Tibial nerve (tissue), 4 donors: ENCODE measurements at regions not wholly inside any gene's neighbourhood (a gene's known extent, or its start where the extent isn't known, plus 50 kb on each side); places are given as distances from the start of the nearest gene placed in this dataset.
"Not testable (repeated sequence)": the region's sequence is repeated elsewhere in the genome, so short reads cannot be mapped to it uniquely, and the experiment has no call there.

ENCODE experiments used
- DNase-seq, 2 donors: peaks; one replicate each; pipeline ENCODE4 v3.0.0-alpha.2; 2019; ENCODE audit warnings: low spot score in 2 of 2
- H3K27ac ChIP-seq, 4 donors: fragments of 200-600 bp; sonication (generic) in 3 of 4; one replicate each; pipeline ENCODE4 v1.5.1; 2017 to 2019; ENCODE audit warnings: mild to moderate bottlenecking in 1 of 4
- H3K27me3 ChIP-seq, 2 donors: fragments of 200-600 bp; sonication (generic) in 1 of 2; one replicate each; pipeline versions ENCODE4 v1.5.1 to v1.6.0; 2017 to 2019
- H3K36me3 ChIP-seq, 3 donors: fragments of 200-600 bp; sonication (generic); one replicate each; pipeline ENCODE4 v1.5.1; 2018 to 2019
- H3K4me1 ChIP-seq, 4 donors: fragments of 200-600 bp; sonication (generic) in 3 of 4; one replicate each; pipeline ENCODE4 v1.5.1; 2017 to 2019
- H3K4me3 ChIP-seq, 4 donors: fragments of 200-600 bp; sonication (generic) in 3 of 4; one replicate each; pipeline ENCODE4 v1.5.1; 2017 to 2019; ENCODE audit warnings: mild to moderate bottlenecking in 1 of 4, moderate library complexity in 1 of 4
- H3K9me3 ChIP-seq, 4 donors: fragments of 200-600 bp; sonication (generic) in 3 of 4; one replicate each; pipeline ENCODE4 v1.5.1; 2017 to 2019
- EP300 ChIP-seq, 2 donors: sonication (generic); formaldehyde crosslinking; IDR thresholded peaks; one replicate each; pipeline ENCODE4 v1.6.1; 2017; ENCODE audit warnings: antibody characterized with exemption in 2 of 2, mild to moderate bottlenecking in 1 of 2
- POLR2A ChIP-seq, 2 donors: fragments of 450-650 bp; IDR thresholded peaks; one replicate each; pipeline ENCODE4 v1.6.1; 2017; ENCODE audit warnings: antibody characterized with exemption in 2 of 2, mild to moderate bottlenecking in 2 of 2, moderate library complexity in 2 of 2
- WGBS, 2 donors: methylation state at CpG; one replicate each; pipeline ENCODE4 v1.1.5; 2018; 5-methylcytosine and 5-hydroxymethylcytosine counted together
- TF ChIP-seq, protein P1 (sequence below), 5 experiments: fragments of 200-600 bp in 3 of 5; fragments of 450-650 bp in 2 of 5; sonication (generic) in 3 of 5; IDR thresholded peaks; one replicate each; pipeline ENCODE4 v1.5.1; 2016 to 2019; ENCODE audit warnings: antibody characterized with exemption in 5 of 5, mild to moderate bottlenecking in 3 of 5, moderate library complexity in 2 of 5

DNA sequence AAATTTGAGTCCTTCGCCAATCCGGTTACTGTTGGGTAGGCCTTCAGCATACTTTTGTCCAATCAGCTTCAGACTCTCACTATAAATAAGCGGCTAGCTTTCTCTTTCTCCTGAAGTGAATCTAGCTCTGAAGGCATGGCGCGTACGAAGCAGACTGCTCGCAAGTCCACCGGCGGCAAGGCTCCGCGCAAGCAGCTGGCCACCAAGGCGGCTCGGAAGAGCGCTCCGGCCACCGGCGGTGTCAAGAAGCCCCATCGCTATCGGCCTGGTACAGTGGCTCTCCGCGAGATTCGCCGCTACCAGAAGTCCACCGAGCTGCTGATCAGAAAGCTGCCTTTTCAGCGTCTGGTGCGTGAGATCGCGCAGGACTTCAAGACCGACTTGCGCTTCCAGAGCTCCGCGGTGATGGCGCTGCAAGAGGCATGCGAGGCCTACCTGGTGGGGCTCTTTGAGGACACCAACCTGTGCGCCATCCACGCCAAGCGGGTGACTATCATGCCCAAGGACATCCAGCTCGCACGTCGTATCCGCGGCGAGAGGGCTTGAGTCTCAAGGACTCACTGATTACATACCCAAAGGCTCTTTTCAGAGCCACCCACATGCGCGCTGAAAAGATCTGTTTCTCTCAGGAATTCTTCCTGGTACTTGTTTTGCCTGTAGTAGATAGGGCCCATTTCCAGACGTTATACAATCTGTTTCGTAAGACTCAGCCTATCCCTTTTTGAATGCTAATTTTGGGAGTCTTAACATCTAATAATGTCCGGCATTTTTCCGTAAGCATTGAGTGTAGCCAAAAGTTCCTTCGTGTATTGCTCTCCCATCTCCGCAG is 102.0 kb downstream of the OR2B2 start:
- H3K4me1 ChIP-seq: peaks cover 0 to 31% (median 4%) of the 10 kb centered on the region in 4 donors
- peak overlapping the region; percentile 58 to 96 (median 89) for H3K27ac ChIP-seq
- no peaks in the 10 kb centered on the region for H3K9me3 ChIP-seq
- peaks cover 0 to 14% of the 10 kb centered on the region in 2 donors for H3K27me3 ChIP-seq
- 1% methylated on average over 23 to 44 of the region's 51 CpGs for WGBS, 2 donors
- no peaks in the 10 kb centered on the region for H3K36me3 ChIP-seq
- DNase-seq: peak in 1 of 2 donors; percentile 73
- H3K4me3 ChIP-seq: peak overlapping the region; percentile 44 to 74 (median 62)
- peak; percentile 89 to 91 for TF ChIP-seq POLR2A (IDR thresholded peaks at IDR 0.05)
- peak in 1 of 2 donors; percentile 99 for TF ChIP-seq EP300 (IDR thresholded peaks at IDR 0.05)
- TF ChIP-seq, protein P1, sequence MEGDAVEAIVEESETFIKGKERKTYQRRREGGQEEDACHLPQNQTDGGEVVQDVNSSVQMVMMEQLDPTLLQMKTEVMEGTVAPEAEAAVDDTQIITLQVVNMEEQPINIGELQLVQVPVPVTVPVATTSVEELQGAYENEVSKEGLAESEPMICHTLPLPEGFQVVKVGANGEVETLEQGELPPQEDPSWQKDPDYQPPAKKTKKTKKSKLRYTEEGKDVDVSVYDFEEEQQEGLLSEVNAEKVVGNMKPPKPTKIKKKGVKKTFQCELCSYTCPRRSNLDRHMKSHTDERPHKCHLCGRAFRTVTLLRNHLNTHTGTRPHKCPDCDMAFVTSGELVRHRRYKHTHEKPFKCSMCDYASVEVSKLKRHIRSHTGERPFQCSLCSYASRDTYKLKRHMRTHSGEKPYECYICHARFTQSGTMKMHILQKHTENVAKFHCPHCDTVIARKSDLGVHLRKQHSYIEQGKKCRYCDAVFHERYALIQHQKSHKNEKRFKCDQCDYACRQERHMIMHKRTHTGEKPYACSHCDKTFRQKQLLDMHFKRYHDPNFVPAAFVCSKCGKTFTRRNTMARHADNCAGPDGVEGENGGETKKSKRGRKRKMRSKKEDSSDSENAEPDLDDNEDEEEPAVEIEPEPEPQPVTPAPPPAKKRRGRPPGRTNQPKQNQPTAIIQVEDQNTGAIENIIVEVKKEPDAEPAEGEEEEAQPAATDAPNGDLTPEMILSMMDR (IDR thresholded peaks at IDR 0.05): no peak

DNA sequence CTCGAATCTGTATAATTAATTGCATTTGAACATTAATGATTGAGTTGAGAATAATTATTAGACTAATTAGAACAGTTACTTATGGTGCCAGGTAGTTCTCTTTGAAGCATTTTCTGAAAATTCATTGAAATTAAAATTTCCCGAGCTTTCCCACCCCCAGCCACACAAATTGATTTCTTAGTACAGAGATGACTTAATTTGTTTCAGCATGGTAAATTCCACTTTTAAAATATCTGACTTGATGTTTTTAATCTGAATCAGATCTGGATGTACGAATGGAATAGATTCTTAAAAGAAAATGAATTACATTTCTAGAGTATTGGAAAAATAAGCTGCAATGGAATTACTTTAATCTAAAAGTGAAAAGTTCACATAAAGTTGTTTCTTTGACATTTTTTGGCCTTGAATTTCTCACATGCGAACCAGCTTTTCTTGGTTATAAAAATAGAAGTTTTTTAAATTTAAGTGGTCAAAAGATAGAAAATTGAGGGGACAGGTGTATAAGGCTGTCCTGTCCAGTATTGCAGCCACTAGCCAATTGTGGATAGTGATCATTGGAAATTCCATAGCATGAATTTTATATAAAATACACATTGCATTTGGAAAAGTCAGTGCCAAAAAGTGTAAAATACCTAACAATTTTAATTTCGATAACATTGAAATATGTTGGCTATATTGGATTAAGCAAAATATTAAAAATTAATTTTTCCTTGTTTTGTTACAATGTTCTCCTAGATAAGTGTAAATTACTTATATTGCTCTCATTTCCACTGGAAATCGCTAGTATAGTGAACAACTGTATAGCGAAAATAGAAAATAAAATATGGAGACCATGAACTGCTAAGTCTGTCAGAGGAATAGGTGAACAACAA is 102.9 kb downstream of the OR2B2 start:
- DNase-seq: no peak
- 20 to 24% methylated on average over 7 of the region's 7 CpGs for WGBS, 2 donors
- Histone ChIP-seq H3K27me3 (peaks cover 0 to 10% of the 10 kb centered on the region in 2 donors), H3K9me3 (no peaks in the 10 kb centered on the region), H3K36me3 (no peaks in the 10 kb centered on the region), H3K4me1 (peaks cover 0 to 24% (median 4%) of the 10 kb centered on the region in 4 donors), H3K27ac (peak overlapping the region in 3 of 4 donors; percentile 86 to 96 (median 92)), H3K4me3 (peak overlapping the region; percentile 44 to 74 (median 62))
- TF ChIP-seq POLR2A (IDR thresholded peaks at IDR 0.05) (no peak), EP300 (IDR thresholded peaks at IDR 0.05) (no peak)
- TF ChIP-seq, protein P1 (IDR thresholded peaks at IDR 0.05): no peak

DNA sequence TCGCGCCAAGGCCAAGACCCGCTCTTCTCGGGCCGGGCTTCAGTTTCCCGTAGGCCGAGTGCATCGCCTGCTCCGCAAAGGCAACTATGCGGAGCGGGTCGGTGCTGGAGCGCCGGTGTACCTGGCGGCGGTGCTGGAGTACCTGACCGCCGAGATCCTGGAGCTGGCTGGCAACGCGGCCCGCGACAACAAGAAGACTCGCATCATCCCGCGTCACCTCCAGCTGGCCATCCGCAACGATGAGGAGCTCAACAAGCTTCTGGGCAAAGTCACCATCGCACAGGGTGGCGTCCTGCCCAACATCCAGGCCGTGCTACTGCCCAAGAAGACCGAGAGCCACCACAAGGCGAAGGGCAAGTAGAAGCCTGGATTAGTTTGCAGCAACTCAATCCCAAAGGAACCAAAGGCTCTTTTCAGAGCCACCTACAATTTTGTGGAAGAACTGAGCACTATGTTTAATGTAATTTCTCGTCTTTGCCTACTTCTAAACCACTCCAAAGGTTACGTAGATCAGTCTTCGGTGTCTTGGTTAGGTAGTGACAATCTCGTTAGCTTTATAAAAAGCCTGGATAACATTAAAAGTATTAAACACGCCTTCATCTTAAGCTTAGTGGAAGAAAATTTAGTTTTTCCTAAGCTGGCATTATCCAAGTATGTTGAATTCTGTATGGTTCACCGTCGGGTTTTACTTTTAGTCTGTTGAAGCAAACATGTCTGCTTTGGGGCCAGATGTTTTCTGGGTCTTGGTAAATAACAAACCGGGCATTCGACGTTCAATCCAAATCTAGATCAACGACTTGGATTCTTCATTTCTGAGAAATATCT is 103.7 kb downstream of the OR2B2 start:
- Histone ChIP-seq H3K4me3 (peak overlapping the region; percentile 39 to 54 (median 49)), H3K27ac (peak overlapping the region in 3 of 4 donors; percentile 80 to 82 (median 81)), H3K4me1 (peaks cover 0 to 24% (median 4%) of the 10 kb centered on the region in 4 donors)
- peak in 1 of 2 donors; percentile 1 for TF ChIP-seq POLR2A (IDR thresholded peaks at IDR 0.05)
- DNase-seq, H3K9me3 ChIP-seq, H3K27me3 ChIP-seq, H3K36me3 ChIP-seq: not testable (repeated sequence)
- WGBS, 2 donors: 10 to 12% methylated on average over 18 to 21 of the region's 43 CpGs

DNA sequence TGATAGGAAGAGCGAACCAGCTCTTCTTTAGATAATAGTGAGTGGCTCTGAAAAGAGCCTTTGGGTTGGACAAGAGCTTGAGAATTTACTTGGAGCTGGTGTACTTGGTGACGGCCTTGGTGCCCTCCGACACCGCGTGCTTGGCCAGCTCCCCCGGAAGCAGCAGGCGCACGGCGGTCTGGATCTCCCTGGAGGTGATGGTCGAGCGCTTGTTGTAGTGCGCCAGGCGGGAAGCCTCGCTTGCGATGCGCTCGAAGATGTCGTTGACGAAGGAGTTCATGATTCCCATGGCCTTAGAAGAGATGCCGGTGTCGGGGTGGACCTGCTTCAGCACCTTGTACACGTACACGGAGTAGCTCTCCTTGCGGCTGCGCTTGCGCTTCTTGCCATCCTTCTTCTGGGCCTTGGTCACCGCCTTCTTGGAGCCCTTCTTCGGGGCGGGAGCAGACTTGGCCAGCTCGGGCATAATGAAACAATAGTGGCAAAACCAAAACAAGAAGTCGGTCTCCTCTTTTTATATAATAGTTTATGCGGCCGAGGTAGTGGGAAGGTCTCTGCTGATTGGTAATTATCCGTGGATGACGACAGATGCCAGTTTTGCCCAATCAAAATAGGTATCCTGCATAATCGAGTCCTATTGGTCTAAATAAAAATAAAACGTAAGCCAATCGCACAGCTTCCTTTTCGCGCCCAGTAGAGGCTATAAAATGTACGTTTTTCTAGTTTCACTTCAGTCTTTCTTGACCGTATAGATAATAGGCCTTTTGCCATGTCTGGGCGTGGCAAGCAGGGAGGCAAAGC is 104.6 kb downstream of the OR2B2 start:
- WGBS, 2 donors: 0 to 2% methylated on average over 22 to 43 of the region's 43 CpGs
- not testable (repeated sequence) for H3K36me3 ChIP-seq, H3K9me3 ChIP-seq
- peak; percentile 31 to 83 for DNase-seq
- TF ChIP-seq POLR2A (IDR thresholded peaks at IDR 0.05) (peak in 1 of 2 donors; percentile 29), EP300 (IDR thresholded peaks at IDR 0.05) (peak in 1 of 2 donors; percentile 79)
- Histone ChIP-seq H3K27me3 (peaks cover 0 to 12% of the 10 kb centered on the region in 2 donors), H3K27ac (peak overlapping the region in 3 of 4 donors; percentile 80 to 82 (median 81)), H3K4me1 (peaks cover 0 to 24% (median 4%) of the 10 kb centered on the region in 4 donors), H3K4me3 (peak overlapping the region; percentile 39 to 54 (median 49))

DNA sequence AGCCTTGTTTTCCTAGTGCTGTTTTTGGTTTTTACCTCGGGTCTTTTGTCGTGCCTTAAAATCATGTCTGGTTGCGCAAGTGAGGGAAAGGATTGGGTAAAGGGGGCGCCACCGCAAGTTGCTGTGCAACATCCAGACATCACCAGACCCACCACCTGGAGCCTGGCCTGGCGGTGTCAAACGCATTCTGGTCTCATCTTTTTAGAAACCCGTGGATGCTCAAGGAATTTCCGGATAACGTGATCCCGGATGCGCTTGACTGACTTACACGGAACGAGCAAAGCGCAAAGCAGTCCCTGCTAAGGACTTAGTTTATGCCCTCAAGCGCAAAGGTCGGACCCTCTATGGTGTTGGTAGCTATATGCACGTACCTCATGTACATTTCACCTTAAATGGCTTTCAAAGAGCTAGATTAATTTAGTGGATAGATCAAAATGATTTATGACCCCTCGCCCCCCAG is 105.2 kb downstream of the OR2B2 start:
- peaks cover 0 to 24% (median 4%) of the 10 kb centered on the region in 4 donors for H3K4me1 ChIP-seq
- WGBS, 2 donors: 3 to 4% methylated on average over 19 of the region's 19 CpGs
- H3K9me3 ChIP-seq: no peaks in the 10 kb centered on the region
- H3K27ac ChIP-seq: peak overlapping the region in 3 of 4 donors; percentile 80 to 82 (median 81)
- H3K27me3 ChIP-seq: peaks cover 0 to 16% of the 10 kb centered on the region in 2 donors
- TF ChIP-seq EP300 (IDR thresholded peaks at IDR 0.05) (no peak), POLR2A (IDR thresholded peaks at IDR 0.05) (no peak)
- TF ChIP-seq, protein P1 (IDR thresholded peaks at IDR 0.05): no peak
- peak overlapping the region; percentile 39 to 54 (median 49) for H3K4me3 ChIP-seq
- DNase-seq: no peak
- no peaks in the 10 kb centered on the region for H3K36me3 ChIP-seq
